ENCODE measurements at regions not wholly inside any gene's neighbourhood (a gene's known extent, or its start where the extent isn't known, plus 50 kb on each side); places are given as distances from the start of the nearest gene placed in this dataset.

GRCh38 chr4:181793096-181793495, 450.1 kb upstream of the TENM3 start:
- TF ChIP-seq REST (IDR thresholded peaks at IDR 0.05; ENCODE audit: low read depth), result no peak
- no peak for TF ChIP-seq CTCF (IDR thresholded peaks at IDR 0.05 in 2 of 3, conservative IDR thresholded peaks at IDR 0.05 in 1 of 3; ENCODE audit: borderline replicate concordance in 1 of 3, insufficient read depth in 1 of 3, low read depth in 2 of 3, low read length in 2 of 3)
- no peak for TF ChIP-seq CEBPB (IDR thresholded peaks at IDR 0.05; ENCODE audit: low read depth)
- TF ChIP-seq EGR1 (IDR thresholded peaks at IDR 0.05; ENCODE audit: low read depth), result no peak

All from HCT116 (cell line).